Brain pericyte (primary cell): ENCODE measurements at regions not wholly inside any gene's neighbourhood (a gene's known extent, or its start where the extent isn't known, plus 50 kb on each side); places are given as distances from the start of the nearest gene placed in this dataset.
"Not testable (repeated sequence)": the region's sequence is repeated elsewhere in the genome, so short reads cannot be mapped to it uniquely, and the experiment has no call there.

Experiments used
- DNase-seq: peaks from one replicate; pipeline ENCODE4 v3.0.0-alpha.2; 2012; ENCODE audit warnings: low read depth, low spot score

- DNase-seq, result no peak
These were observed 54.0 kb downstream of the RFPL4B start for GRCh38 chr6:112401083-112401482.

DNA sequence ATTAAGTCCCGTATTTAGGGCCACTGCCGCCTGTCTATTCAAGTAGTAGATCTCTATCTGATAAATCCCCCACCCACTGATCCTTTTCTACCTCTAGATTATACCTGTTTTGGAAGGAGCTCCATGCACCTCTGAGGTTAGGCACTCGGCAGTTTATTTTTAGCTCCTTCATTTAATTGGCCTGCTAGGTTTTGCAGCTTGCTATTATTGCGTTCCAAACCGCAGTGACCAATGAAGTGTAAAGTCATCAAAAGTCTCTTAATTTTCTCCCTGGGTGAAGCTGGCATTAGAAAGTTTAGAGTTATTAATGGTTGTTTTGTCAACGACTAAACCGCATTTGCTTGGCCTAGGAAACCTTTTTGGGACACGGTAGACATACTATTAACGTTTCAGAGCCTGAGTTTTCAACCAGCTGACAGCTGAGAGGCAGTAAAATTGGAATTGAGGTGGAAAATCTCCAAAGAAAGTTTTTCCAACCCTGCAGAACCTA, 60.0 kb downstream of the RFPL4B start:
- DNase-seq, result no peak

- no peak for DNase-seq
These were observed 61.4 kb downstream of the RFPL4B start for GRCh38 chr6:112408522-112408921.

- DNase-seq, result no peak
These were observed 62.2 kb downstream of the RFPL4B start for GRCh38 chr6:112409311-112409710.

GRCh38 chr6:112413780-112414179, 66.7 kb downstream of the RFPL4B start:
- no peak for DNase-seq

GRCh38 chr6:112415366-112415765, 68.2 kb downstream of the RFPL4B start:
- no peak for DNase-seq

DNA sequence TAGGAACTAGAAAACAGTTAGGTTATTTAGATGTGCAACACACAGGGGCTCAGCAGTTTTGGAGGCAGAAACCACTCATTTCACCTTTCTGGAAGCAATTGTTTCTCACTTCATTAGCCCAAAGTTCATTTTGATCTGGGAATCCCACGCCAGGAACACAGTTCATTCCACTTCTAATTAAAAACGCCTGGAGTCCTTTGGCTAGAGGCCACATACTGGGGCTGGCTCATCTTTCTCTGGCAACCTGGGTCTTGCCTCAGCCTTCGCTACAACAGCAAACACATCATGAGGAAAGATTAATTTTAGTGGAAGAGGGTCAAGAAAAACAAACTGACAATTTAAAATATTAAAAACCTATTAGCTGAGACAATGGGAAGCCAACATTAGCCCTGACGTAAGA, 69.7 kb downstream of the RFPL4B start:
- no peak for DNase-seq

GRCh38 chr6:112427011-112427410, 79.9 kb downstream of the RFPL4B start:
- not testable (repeated sequence) for DNase-seq

- no peak for DNase-seq
These were observed 80.4 kb downstream of the RFPL4B start for GRCh38 chr6:112427499-112427898.

DNA sequence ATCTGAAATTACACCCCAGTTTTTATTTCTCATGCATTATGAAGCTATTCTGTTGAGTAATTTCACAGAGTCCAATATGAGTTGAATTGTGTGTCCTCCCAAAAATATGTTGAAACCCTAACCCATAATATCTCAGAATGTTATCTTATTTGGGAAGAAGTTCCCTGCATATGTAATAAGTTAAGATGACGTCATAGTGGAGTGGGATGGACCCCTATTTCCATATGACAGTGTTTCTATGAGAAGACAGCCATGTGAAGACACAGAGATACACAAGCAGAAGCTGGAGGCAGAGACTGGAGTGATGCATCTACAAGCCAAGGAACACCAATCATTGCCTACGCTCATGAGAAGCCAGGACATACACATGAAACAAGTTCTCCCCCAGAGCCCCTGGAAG, 81.3 kb downstream of the RFPL4B start:
- no peak for DNase-seq

DNA sequence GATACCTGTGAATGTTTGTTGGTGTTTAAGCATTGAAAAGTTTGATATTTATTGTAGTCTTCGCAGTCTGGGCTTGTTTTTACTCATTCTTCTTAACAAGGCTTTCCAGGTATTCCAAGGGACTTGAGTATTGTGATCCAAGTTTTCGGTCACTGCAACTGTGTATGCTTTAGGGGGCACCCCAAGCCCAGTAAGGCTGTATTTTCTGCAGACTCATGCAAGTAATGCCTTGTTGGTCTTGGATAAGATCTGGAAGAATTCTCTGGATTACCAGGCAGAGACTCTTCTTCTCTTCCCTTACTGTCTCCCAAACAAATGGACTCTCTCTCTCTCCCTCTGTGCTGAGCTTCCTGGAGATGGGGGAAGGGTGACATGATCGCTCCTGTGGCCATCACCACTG, 82.1 kb downstream of the RFPL4B start:
- no peak for DNase-seq

DNA sequence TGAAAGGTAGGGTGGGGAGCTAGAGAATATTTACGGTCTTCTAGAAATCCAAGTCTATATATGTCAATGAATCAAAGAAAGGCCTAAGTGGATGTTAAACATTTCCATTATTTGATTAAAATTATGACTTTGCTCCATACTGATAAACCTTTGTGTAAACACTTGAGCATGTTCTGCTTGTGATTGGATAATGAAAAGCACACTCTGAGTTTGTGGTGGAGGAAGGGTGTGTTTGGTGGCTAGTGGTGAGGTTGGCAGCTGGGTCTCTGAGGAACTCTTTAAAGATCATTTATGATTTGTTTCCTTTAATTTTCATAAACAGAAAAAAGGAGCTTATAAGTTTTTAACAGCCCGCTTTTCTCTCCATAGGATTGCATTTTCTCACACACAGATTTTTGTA, 84.7 kb downstream of the RFPL4B start:
- DNase-seq, result no peak

DNA sequence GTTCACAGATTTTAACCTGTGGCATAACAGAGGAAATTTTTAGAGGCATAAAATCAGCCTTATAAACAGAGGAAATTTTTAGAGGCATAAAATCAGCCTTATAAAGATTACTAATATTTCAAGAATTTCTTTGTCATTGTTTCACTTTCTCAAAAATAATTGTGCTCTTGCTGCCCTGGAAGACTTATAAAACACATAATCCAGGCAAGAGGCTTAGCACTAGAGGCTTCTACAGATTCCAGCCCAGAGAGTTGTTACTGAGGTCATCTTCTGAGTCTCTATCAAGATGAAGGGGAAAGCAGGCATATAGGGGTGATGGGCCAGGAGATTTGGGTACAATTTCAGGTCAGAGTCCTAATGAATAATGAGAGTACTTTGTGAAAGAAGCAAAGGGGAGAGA, 85.7 kb downstream of the RFPL4B start:
- no peak for DNase-seq

GRCh38 chr6:112433457-112433856, 86.3 kb downstream of the RFPL4B start:
- DNase-seq, result no peak

GRCh38 chr6:112434896-112435435, 87.8 kb downstream of the RFPL4B start:
- no peak for DNase-seq

DNA sequence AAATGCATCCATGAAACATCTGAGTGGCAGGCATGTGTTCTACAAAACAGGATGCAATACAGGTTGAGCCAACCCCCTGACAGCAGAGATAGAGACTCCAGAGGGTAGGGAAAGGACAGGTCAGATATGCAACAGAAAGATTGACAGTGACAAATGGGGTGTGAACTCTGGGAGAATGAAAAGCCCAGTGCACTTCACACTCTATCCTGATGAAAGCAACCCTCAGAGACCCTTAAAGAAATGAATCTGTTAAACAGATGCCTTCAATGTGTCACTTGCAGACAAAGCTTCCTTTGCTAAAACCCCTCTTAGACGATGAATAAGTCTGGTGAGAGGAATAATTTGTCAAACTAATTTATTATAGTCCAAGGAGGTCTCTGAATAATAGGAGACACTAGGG, 89.9 kb downstream of the RFPL4B start:
- DNase-seq, result no peak

GRCh38 chr6:112439010-112439409, 91.9 kb downstream of the RFPL4B start:
- no peak for DNase-seq

- DNase-seq, result no peak
These were observed 92.3 kb downstream of the RFPL4B start for GRCh38 chr6:112439432-112439831.

GRCh38 chr6:112441607-112442006, 94.5 kb downstream of the RFPL4B start:
- DNase-seq, result no peak

DNA sequence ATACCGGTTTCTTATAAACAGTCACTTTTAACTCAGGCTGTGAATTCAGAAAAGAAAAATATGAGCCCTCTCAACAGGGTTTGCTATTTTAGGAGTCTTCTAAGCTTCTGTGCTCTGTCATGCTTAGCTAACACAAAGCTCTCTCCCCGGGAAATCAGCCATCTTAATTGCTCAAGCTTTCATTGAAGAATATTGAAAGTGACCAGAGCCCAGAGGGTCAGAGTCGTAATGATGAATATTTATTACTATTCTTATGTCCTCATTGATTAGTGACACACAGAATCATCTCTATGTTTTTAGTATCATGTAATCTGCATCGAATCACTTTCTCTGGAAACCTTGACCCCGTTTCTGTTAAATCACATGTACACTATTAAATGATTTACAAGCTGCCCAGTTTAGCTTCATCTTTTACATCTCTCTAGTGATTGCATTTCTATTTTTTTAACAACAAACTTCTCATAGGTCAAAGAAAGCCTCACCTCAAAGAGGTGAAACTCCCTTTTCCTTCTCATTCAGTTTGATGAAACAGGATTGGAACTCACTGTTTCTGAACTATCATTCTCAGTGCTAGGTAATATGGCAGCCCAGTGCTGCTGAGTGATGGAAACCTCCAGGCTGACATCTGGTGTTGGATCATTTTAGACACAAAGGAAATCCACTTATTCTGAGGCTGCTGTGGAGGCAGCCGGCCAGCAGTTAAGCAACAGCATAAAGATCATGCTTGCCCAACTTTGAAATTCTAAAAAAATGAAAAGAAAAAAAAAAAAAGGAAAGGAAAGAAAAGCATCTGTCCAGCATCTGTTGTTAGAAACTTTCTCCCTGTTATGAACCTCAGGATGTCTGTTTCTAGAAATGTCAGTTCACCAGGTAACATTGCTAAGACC, 96.3 kb downstream of the RFPL4B start:
- no peak for DNase-seq

DNA sequence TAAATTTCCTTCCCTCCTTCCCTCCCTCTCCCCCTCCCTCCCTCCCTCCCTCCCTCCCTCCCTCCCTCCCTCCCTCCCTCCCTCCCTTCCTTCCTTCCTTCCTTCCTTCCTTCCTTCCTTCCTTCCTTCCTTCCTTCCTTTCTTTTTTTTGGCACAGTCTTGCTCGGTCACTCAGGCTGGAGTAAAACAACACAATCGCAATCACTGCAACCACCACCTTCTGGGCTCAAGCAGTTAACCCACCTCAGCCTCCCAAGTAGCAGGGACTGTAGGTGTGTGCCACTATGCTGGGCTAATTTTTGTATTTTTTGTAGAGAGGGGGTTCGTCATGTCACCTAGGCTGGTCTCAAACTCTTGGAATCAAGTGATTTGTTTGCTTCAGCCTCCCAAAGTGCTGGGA, 101.7 kb downstream of the RFPL4B start:
- DNase-seq, result not testable (repeated sequence)

GRCh38 chr6:112450663-112451062, 103.5 kb downstream of the RFPL4B start:
- no peak for DNase-seq

GRCh38 chr6:112457886-112458285, 110.8 kb downstream of the RFPL4B start:
- DNase-seq, result no peak
